M059J (cell line): ENCODE measurements at regions not wholly inside any gene's neighbourhood (a gene's known extent, or its start where the extent isn't known, plus 50 kb on each side); places are given as distances from the start of the nearest gene placed in this dataset.

Experiments used
- DNase-seq: peaks from one replicate; pipeline ENCODE4 v3.0.0-alpha.2; 2012; ENCODE audit warnings: low read depth

GRCh38 chr17:55668312-55668920 is 54.2 kb downstream of the TMEM100 start:
- DNase-seq: peak; percentile 11

GRCh38 chr17:55666806-55667205 is 55.9 kb downstream of the TMEM100 start:
- DNase-seq: no peak

GRCh38 chr17:55664287-55664686 is 58.4 kb downstream of the TMEM100 start:
- DNase-seq: no peak

- DNase-seq: no peak
Observed at GRCh38 chr17:55663400-55663799, 59.3 kb downstream of the TMEM100 start.

- DNase-seq: no peak
Observed at GRCh38 chr17:55661963-55662834, 60.5 kb downstream of the TMEM100 start.

- DNase-seq: no peak
Observed at GRCh38 chr17:55661256-55661758, 61.4 kb downstream of the TMEM100 start.

GRCh38 chr17:55660178-55660886 is 62.3 kb downstream of the TMEM100 start:
- no peak for DNase-seq

GRCh38 chr17:55659661-55660060 is 63.0 kb downstream of the TMEM100 start:
- no peak for DNase-seq

- DNase-seq: no peak
Observed at GRCh38 chr17:55655777-55656176, 66.9 kb downstream of the TMEM100 start.

- DNase-seq: no peak
Observed at GRCh38 chr17:55654821-55655220, 67.8 kb downstream of the TMEM100 start.

- no peak for DNase-seq
Observed at GRCh38 chr17:55654022-55654421, 68.6 kb downstream of the TMEM100 start.

GRCh38 chr17:55652825-55653224 is 69.8 kb downstream of the TMEM100 start:
- no peak for DNase-seq

GRCh38 chr17:55652114-55652823 is 70.4 kb downstream of the TMEM100 start:
- DNase-seq: no peak

GRCh38 chr17:55649957-55650597 is 72.6 kb downstream of the TMEM100 start:
- no peak for DNase-seq

- no peak for DNase-seq
Observed at GRCh38 chr17:55648086-55648485, 74.6 kb downstream of the TMEM100 start.

- no peak for DNase-seq
Observed at GRCh38 chr17:55645361-55645760, 77.3 kb downstream of the TMEM100 start.

GRCh38 chr17:55644346-55644745 is 78.3 kb downstream of the TMEM100 start:
- DNase-seq: no peak

GRCh38 chr17:55642741-55643140 is 79.9 kb downstream of the TMEM100 start:
- peak; percentile 44 for DNase-seq

GRCh38 chr17:55641676-55642081 is 81.0 kb downstream of the TMEM100 start:
- DNase-seq: peak; percentile 64

- no peak for DNase-seq
Observed at GRCh38 chr17:55639096-55639495, 83.6 kb downstream of the TMEM100 start.

GRCh38 chr17:55635253-55635914 is 87.3 kb downstream of the TMEM100 start:
- DNase-seq: peak; percentile 46
